ENCODE measurements at regions not wholly inside any gene's neighbourhood (a gene's known extent, or its start where the extent isn't known, plus 50 kb on each side); places are given as distances from the start of the nearest gene placed in this dataset.

- Histone ChIP-seq H3K4me1 (no peaks in the 10 kb centered on the region), H3K4me3 (no peak overlapping the region)
- intact Hi-C loops (cut with DNase I): no loop called here
These were observed 190.7 kb upstream of the MCTP2 start for GRCh38 chr15:94040541-94041248.

GRCh38 chr15:94036156-94036555 is 195.2 kb upstream of the MCTP2 start:
- intact Hi-C loops (cut with DNase I): no loop called here
- Histone ChIP-seq H3K9me3 (no peaks in the 10 kb centered on the region), H3K9ac (ENCODE audit: low read depth in 2 of 2, low read length in 2 of 2) (no peak overlapping the region), H3K27ac (no peak overlapping the region), H3K4me3 (no peak overlapping the region), H3K36me3 (no peaks in the 10 kb centered on the region), H3K4me1 (no peaks in the 10 kb centered on the region), H3K27me3 (no peaks in the 10 kb centered on the region)
- no peak for TF ChIP-seq CTCF (IDR thresholded peaks at IDR 0.05)
- DNase-seq: no peak

More at GRCh38 chr15:94040541-94041248, 190.7 kb upstream of the MCTP2 start:
- Histone ChIP-seq H3K27ac (no peak overlapping the region), H3K27me3 (no peaks in the 10 kb centered on the region), H3K9me3 (no peaks in the 10 kb centered on the region), H3K9ac (ENCODE audit: low read depth in 2 of 2, low read length in 2 of 2) (no peak overlapping the region), H3K36me3 (no peaks in the 10 kb centered on the region)
- TF ChIP-seq CTCF (IDR thresholded peaks at IDR 0.05): no peak
- no peak for DNase-seq

GRCh38 chr15:94033683-94034020 is 197.7 kb upstream of the MCTP2 start:
- intact Hi-C loops (cut with DNase I): no loop called here
- Histone ChIP-seq H3K27me3 (no peaks in the 10 kb centered on the region), H3K4me1 (no peaks in the 10 kb centered on the region), H3K36me3 (no peaks in the 10 kb centered on the region), H3K9ac (ENCODE audit: low read depth in 2 of 2, low read length in 2 of 2) (no peak overlapping the region), H3K9me3 (no peaks in the 10 kb centered on the region), H3K4me3 (no peak overlapping the region), H3K27ac (no peak overlapping the region)
- no peak for DNase-seq
- TF ChIP-seq CTCF (IDR thresholded peaks at IDR 0.05): no peak

GRCh38 chr15:94033014-94033682 is 198.2 kb upstream of the MCTP2 start:
- Histone ChIP-seq H3K9me3 (no peaks in the 10 kb centered on the region), H3K4me3 (no peak overlapping the region), H3K4me1 (no peaks in the 10 kb centered on the region), H3K27me3 (no peaks in the 10 kb centered on the region), H3K36me3 (no peaks in the 10 kb centered on the region), H3K9ac (ENCODE audit: low read depth in 2 of 2, low read length in 2 of 2) (no peak overlapping the region), H3K27ac (no peak overlapping the region)
- intact Hi-C loops (cut with DNase I): no loop called here
- no peak for TF ChIP-seq CTCF (IDR thresholded peaks at IDR 0.05)
- DNase-seq: no peak

- Histone ChIP-seq H3K27ac (no peak overlapping the region), H3K9me3 (no peaks in the 10 kb centered on the region), H3K36me3 (no peaks in the 10 kb centered on the region), H3K4me1 (no peaks in the 10 kb centered on the region), H3K9ac (ENCODE audit: low read depth in 2 of 2, low read length in 2 of 2) (no peak overlapping the region), H3K4me3 (no peak overlapping the region), H3K27me3 (no peaks in the 10 kb centered on the region)
- no peak for TF ChIP-seq CTCF (IDR thresholded peaks at IDR 0.05)
- intact Hi-C loops (cut with DNase I): no loop called here
- no peak for DNase-seq
These were observed 198.8 kb upstream of the MCTP2 start for GRCh38 chr15:94032571-94032970.
